Effector memory CD4-positive, alpha-beta T cell (primary cell): ENCODE measurements at regions not wholly inside any gene's neighbourhood (a gene's known extent, or its start where the extent isn't known, plus 50 kb on each side); places are given as distances from the start of the nearest gene placed in this dataset.

Source experiments
- DNase-seq, 3 donors: peaks; one replicate each; pipeline ENCODE4 v3.0.0-alpha.2; 2020
- H3K27ac ChIP-seq: 2 replicates; pipeline ENCODE4 v1.7.0; 2013; ENCODE audit warnings: mild to moderate bottlenecking, low read length, moderate library complexity; ENCODE audit not compliant: insufficient read depth, poor library complexity, severe bottlenecking
- H3K27me3 ChIP-seq: replicated peaks from 2 replicates; pipeline ENCODE4 v1.7.0; 2013; ENCODE audit warnings: mild to moderate bottlenecking, low read length; ENCODE audit not compliant: insufficient read depth, control insufficient read depth, poor library complexity, severe bottlenecking
- H3K36me3 ChIP-seq: 2 replicates; pipeline ENCODE4 v1.7.0; 2013; ENCODE audit warnings: mild to moderate bottlenecking, low read length, moderate library complexity; ENCODE audit not compliant: control insufficient read depth, insufficient read depth
- H3K4me1 ChIP-seq: 2 replicates; pipeline ENCODE4 v1.7.0; 2013; ENCODE audit warnings: low read length, mild to moderate bottlenecking; ENCODE audit not compliant: control insufficient read depth, insufficient read depth, poor library complexity, severe bottlenecking
- H3K4me3 ChIP-seq: 2 replicates; pipeline ENCODE4 v1.7.0; 2013; ENCODE audit warnings: low read length, low read depth, mild to moderate bottlenecking; ENCODE audit not compliant: insufficient read depth, poor library complexity, severe bottlenecking
- H3K9me3 ChIP-seq: 2 replicates; pipeline ENCODE4 v1.7.0; 2013; ENCODE audit warnings: mild to moderate bottlenecking, low read length, moderate library complexity; ENCODE audit not compliant: control insufficient read depth

- no peaks in the 10 kb centered on the region for H3K9me3 ChIP-seq
- H3K27ac ChIP-seq = no peak overlapping the region
- DNase-seq = no peak
- H3K27me3 ChIP-seq = no peaks in the 10 kb centered on the region
- peaks cover 24% of the 10 kb centered on the region for H3K4me1 ChIP-seq
- H3K36me3 ChIP-seq = no peaks in the 10 kb centered on the region
- H3K4me3 ChIP-seq = no peak overlapping the region
Observed at GRCh38 chr2:136236019-136236418, 118.1 kb upstream of the CXCR4 start.

GRCh38 chr2:136235546-136235945 is 117.6 kb upstream of the CXCR4 start:
- Histone ChIP-seq H3K4me1 (peaks cover 24% of the 10 kb centered on the region), H3K9me3 (no peaks in the 10 kb centered on the region), H3K36me3 (no peaks in the 10 kb centered on the region), H3K4me3 (no peak overlapping the region), H3K27ac (no peak overlapping the region), H3K27me3 (no peaks in the 10 kb centered on the region)
- DNase-seq = no peak

- H3K4me1 ChIP-seq = peaks cover 12% of the 10 kb centered on the region
Observed at GRCh38 chr2:136234261-136234660, 116.3 kb upstream of the CXCR4 start.

GRCh38 chr2:136233298-136233697 is 115.3 kb upstream of the CXCR4 start:
- H3K4me1 ChIP-seq = peaks cover 3% of the 10 kb centered on the region
- H3K27ac ChIP-seq = no peak overlapping the region
- no peaks in the 10 kb centered on the region for H3K27me3 ChIP-seq
- H3K4me3 ChIP-seq = no peak overlapping the region
- no peaks in the 10 kb centered on the region for H3K36me3 ChIP-seq
- H3K9me3 ChIP-seq = no peaks in the 10 kb centered on the region
- DNase-seq = no peak

More at GRCh38 chr2:136234261-136234660, 116.3 kb upstream of the CXCR4 start:
- DNase-seq = no peak
- no peaks in the 10 kb centered on the region for H3K27me3 ChIP-seq
- H3K36me3 ChIP-seq = no peaks in the 10 kb centered on the region
- H3K4me3 ChIP-seq = no peak overlapping the region
- H3K27ac ChIP-seq = no peak overlapping the region
- H3K9me3 ChIP-seq = no peaks in the 10 kb centered on the region

- no peak for DNase-seq
- Histone ChIP-seq H3K27ac (no peak overlapping the region), H3K4me1 (no peaks in the 10 kb centered on the region), H3K4me3 (no peak overlapping the region), H3K36me3 (no peaks in the 10 kb centered on the region), H3K27me3 (no peaks in the 10 kb centered on the region), H3K9me3 (no peaks in the 10 kb centered on the region)
Observed at GRCh38 chr2:136232456-136233172, 114.7 kb upstream of the CXCR4 start.

- no peak overlapping the region for H3K27ac ChIP-seq
- no peaks in the 10 kb centered on the region for H3K36me3 ChIP-seq
- no peaks in the 10 kb centered on the region for H3K27me3 ChIP-seq
- H3K9me3 ChIP-seq = no peaks in the 10 kb centered on the region
- peaks cover 8% of the 10 kb centered on the region for H3K4me1 ChIP-seq
- no peak for DNase-seq
- H3K4me3 ChIP-seq = no peak overlapping the region
Observed at GRCh38 chr2:136230464-136230863, 112.5 kb upstream of the CXCR4 start.

GRCh38 chr2:136226903-136227302 is 109.0 kb upstream of the CXCR4 start:
- no peak for DNase-seq
- Histone ChIP-seq H3K36me3 (no peaks in the 10 kb centered on the region), H3K9me3 (no peaks in the 10 kb centered on the region), H3K27me3 (no peaks in the 10 kb centered on the region), H3K4me1 (peaks cover 11% of the 10 kb centered on the region), H3K4me3 (no peak overlapping the region), H3K27ac (no peak overlapping the region)

GRCh38 chr2:136225950-136226835 is 108.2 kb upstream of the CXCR4 start:
- H3K9me3 ChIP-seq = no peaks in the 10 kb centered on the region
- peak in 2 of 3 donors; percentile 6 to 30 for DNase-seq
- H3K4me1 ChIP-seq = peaks cover 11% of the 10 kb centered on the region
- H3K4me3 ChIP-seq = no peak overlapping the region
- no peaks in the 10 kb centered on the region for H3K36me3 ChIP-seq
- no peaks in the 10 kb centered on the region for H3K27me3 ChIP-seq
- no peak overlapping the region for H3K27ac ChIP-seq

GRCh38 chr2:136223274-136223673 is 105.3 kb upstream of the CXCR4 start:
- DNase-seq = no peak
- no peak overlapping the region for H3K4me3 ChIP-seq
- H3K36me3 ChIP-seq = no peaks in the 10 kb centered on the region
- H3K4me1 ChIP-seq = peaks cover 11% of the 10 kb centered on the region
- no peak overlapping the region for H3K27ac ChIP-seq
- H3K27me3 ChIP-seq = no peaks in the 10 kb centered on the region
- no peaks in the 10 kb centered on the region for H3K9me3 ChIP-seq

- Histone ChIP-seq H3K36me3 (no peaks in the 10 kb centered on the region), H3K9me3 (no peaks in the 10 kb centered on the region), H3K4me1 (peaks cover 11% of the 10 kb centered on the region), H3K4me3 (no peak overlapping the region), H3K27me3 (no peaks in the 10 kb centered on the region), H3K27ac (no peak overlapping the region)
- no peak for DNase-seq
Observed at GRCh38 chr2:136222862-136223261, 104.9 kb upstream of the CXCR4 start.
